ENCODE measurements at regions not wholly inside any gene's neighbourhood (a gene's known extent, or its start where the extent isn't known, plus 50 kb on each side); places are given as distances from the start of the nearest gene placed in this dataset.
"Not testable (repeated sequence)": the region's sequence is repeated elsewhere in the genome, so short reads cannot be mapped to it uniquely, and the experiment has no call there.

- TF ChIP-seq CTCF, POLR2A, EP300 (IDR thresholded peaks at IDR 0.05): not testable (repeated sequence)
Measured at GRCh38 chr16:46454801-46455200, 166.4 kb downstream of the SHCBP1 start.

Data from suprapubic skin (tissue), 3 donors.